ENCODE measurements at regions not wholly inside any gene's neighbourhood (a gene's known extent, or its start where the extent isn't known, plus 50 kb on each side); places are given as distances from the start of the nearest gene placed in this dataset.
A peak's percentile ranks its signal among the peaks of the same experiment; 100 is the strongest.

- no peak for DNase-seq
These were observed 201.2 kb downstream of the CBLN2 start for GRCh38 chr18:72342933-72343332.

GRCh38 chr18:72339976-72340375 is 204.2 kb downstream of the CBLN2 start:
- DNase-seq: no peak

GRCh38 chr18:72336786-72337185 is 207.4 kb downstream of the CBLN2 start:
- peak; percentile 93 for DNase-seq

GRCh38 chr18:72329533-72329932 is 214.6 kb downstream of the CBLN2 start:
- no peak for DNase-seq

GRCh38 chr18:72325307-72325706 is 218.8 kb downstream of the CBLN2 start:
- no peak for DNase-seq

GRCh38 chr18:72324677-72325076 is 219.5 kb downstream of the CBLN2 start:
- no peak for DNase-seq

GRCh38 chr18:72316497-72316896 is 227.6 kb downstream of the CBLN2 start:
- no peak for DNase-seq

- no peak for DNase-seq
These were observed 260.8 kb downstream of the CBLN2 start for GRCh38 chr18:72283148-72283925.

GRCh38 chr18:72273025-72273424 is 271.1 kb downstream of the CBLN2 start:
- DNase-seq: no peak

GRCh38 chr18:72261590-72261989 is 282.6 kb downstream of the CBLN2 start:
- peak; percentile 43 for DNase-seq

- no peak for DNase-seq
These were observed 298.1 kb downstream of the CBLN2 start for GRCh38 chr18:72246076-72246475.

GRCh38 chr18:72235422-72235821 is 308.7 kb downstream of the CBLN2 start:
- DNase-seq: peak; percentile 87

- DNase-seq: no peak
These were observed 311.0 kb downstream of the CBLN2 start for GRCh38 chr18:72233106-72233505.

GRCh38 chr18:72232644-72233043 is 311.5 kb downstream of the CBLN2 start:
- no peak for DNase-seq

GRCh38 chr18:72225958-72226357 is 318.2 kb downstream of the CBLN2 start:
- DNase-seq: no peak

GRCh38 chr18:72223733-72224132 is 320.4 kb downstream of the CBLN2 start:
- no peak for DNase-seq

- DNase-seq: no peak
These were observed 335.0 kb downstream of the CBLN2 start for GRCh38 chr18:72208920-72209676.

GRCh38 chr18:72207280-72207679 is 336.9 kb downstream of the CBLN2 start:
- DNase-seq: no peak

GRCh38 chr18:72206814-72207213 is 337.3 kb downstream of the CBLN2 start:
- DNase-seq: peak; percentile 31

GRCh38 chr18:72201032-72201431 is 343.1 kb downstream of the CBLN2 start:
- no peak for DNase-seq

GRCh38 chr18:72197591-72197990 is 346.6 kb downstream of the CBLN2 start:
- DNase-seq: no peak

GRCh38 chr18:72194072-72194471 is 350.1 kb downstream of the CBLN2 start:
- DNase-seq: no peak

- DNase-seq: no peak
These were observed 356.2 kb downstream of the CBLN2 start for GRCh38 chr18:72187956-72188355.

- no peak for DNase-seq
These were observed 362.8 kb downstream of the CBLN2 start for GRCh38 chr18:72181241-72181764.
